Progenitor cell of endocrine pancreas (in vitro differentiated cells): ENCODE measurements at regions not wholly inside any gene's neighbourhood (a gene's known extent, or its start where the extent isn't known, plus 50 kb on each side); places are given as distances from the start of the nearest gene placed in this dataset.
A peak's percentile ranks its signal among the peaks of the same experiment; 100 is the strongest.

Source experiments
- DNase-seq: peaks from one replicate; pipeline ENCODE4 v3.0.0; 2021; ENCODE audit warnings: low spot score; ENCODE audit not compliant: unreplicated experiment
- H3K27ac Mint-ChIP-seq: 2 replicates; pipeline ENCODE4 v1.8.0; 2021; ENCODE audit warnings: mild to moderate bottlenecking, moderate library complexity, mixed read lengths
- H3K27me3 Mint-ChIP-seq: 2 replicates; pipeline ENCODE4 v1.8.0; 2021; ENCODE audit warnings: mixed read lengths
- H3K36me3 Mint-ChIP-seq: 2 replicates; pipeline ENCODE4 v1.8.0; 2022; ENCODE audit warnings: mixed read lengths; ENCODE audit not compliant: insufficient read depth
- H3K4me1 Mint-ChIP-seq: 2 replicates; pipeline ENCODE4 v1.8.0; 2021; ENCODE audit warnings: low read depth, mixed read lengths
- H3K4me3 Mint-ChIP-seq: 2 replicates; pipeline ENCODE4 v1.8.0; 2021; ENCODE audit warnings: low read depth, mild to moderate bottlenecking, moderate library complexity, mixed read lengths
- H3K9me3 Mint-ChIP-seq: 2 replicates; pipeline ENCODE4 v1.8.0; 2021; ENCODE audit warnings: low read depth, mixed read lengths
- TF ChIP-seq, protein P1 (sequence below): fragments of 200-600 bp; sonication (generic); IDR thresholded peaks from one replicate; pipeline ENCODE4 v1.5.0; 2021; ENCODE audit warnings: antibody characterized with exemption, mild to moderate bottlenecking; ENCODE audit not compliant: unreplicated experiment

DNA sequence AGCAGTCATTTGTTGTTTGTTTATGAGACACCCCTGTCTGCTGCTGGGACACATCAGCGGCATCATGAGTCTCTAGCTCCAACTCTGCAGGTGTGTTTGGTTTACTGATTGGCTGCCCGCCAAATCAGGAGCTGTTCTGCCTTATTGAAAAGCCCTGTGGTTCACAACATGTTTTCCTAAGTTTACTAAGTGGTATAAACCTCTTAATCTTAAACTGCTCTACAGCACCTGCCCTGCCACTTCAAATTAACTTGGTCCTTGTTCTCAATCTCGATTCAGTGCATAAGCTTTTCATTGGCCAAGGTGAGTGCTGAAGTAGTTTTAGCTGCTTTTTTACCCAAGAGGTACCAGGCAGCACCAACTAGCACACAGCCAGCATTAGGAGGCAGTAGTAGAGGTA lies 77.8 kb upstream of the WDR72 start:
- Mint-ChIP-seq H3K9me3 (no peaks in the 10 kb centered on the region), H3K27me3 (no peaks in the 10 kb centered on the region), H3K27ac (peak overlapping the region; percentile 26), H3K4me1 (peaks cover 58% of the 10 kb centered on the region), H3K36me3 (peaks cover 1% of the 10 kb centered on the region), H3K4me3 (no peak overlapping the region)
- TF ChIP-seq, protein P1, sequence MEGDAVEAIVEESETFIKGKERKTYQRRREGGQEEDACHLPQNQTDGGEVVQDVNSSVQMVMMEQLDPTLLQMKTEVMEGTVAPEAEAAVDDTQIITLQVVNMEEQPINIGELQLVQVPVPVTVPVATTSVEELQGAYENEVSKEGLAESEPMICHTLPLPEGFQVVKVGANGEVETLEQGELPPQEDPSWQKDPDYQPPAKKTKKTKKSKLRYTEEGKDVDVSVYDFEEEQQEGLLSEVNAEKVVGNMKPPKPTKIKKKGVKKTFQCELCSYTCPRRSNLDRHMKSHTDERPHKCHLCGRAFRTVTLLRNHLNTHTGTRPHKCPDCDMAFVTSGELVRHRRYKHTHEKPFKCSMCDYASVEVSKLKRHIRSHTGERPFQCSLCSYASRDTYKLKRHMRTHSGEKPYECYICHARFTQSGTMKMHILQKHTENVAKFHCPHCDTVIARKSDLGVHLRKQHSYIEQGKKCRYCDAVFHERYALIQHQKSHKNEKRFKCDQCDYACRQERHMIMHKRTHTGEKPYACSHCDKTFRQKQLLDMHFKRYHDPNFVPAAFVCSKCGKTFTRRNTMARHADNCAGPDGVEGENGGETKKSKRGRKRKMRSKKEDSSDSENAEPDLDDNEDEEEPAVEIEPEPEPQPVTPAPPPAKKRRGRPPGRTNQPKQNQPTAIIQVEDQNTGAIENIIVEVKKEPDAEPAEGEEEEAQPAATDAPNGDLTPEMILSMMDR, result no peak
- no peak for DNase-seq

GRCh38 chr15:53836618-53837017 lies 77.2 kb upstream of the WDR72 start:
- Mint-ChIP-seq H3K9me3 (no peaks in the 10 kb centered on the region), H3K36me3 (peaks cover 1% of the 10 kb centered on the region), H3K27me3 (no peaks in the 10 kb centered on the region), H3K27ac (peak overlapping the region; percentile 26), H3K4me3 (no peak overlapping the region), H3K4me1 (peaks cover 59% of the 10 kb centered on the region)
- TF ChIP-seq, protein P1, result no peak
- DNase-seq, result no peak

GRCh38 chr15:53835309-53835708 lies 75.8 kb upstream of the WDR72 start:
- Mint-ChIP-seq H3K27ac (no peak overlapping the region), H3K4me1 (peaks cover 63% of the 10 kb centered on the region), H3K4me3 (no peak overlapping the region), H3K27me3 (no peaks in the 10 kb centered on the region), H3K9me3 (no peaks in the 10 kb centered on the region), H3K36me3 (peaks cover 1% of the 10 kb centered on the region)
- DNase-seq, result no peak
- TF ChIP-seq, protein P1, result no peak

GRCh38 chr15:53834214-53834613 lies 74.8 kb upstream of the WDR72 start:
- DNase-seq, result no peak
- H3K4me3 Mint-ChIP-seq, result no peak overlapping the region
- no peaks in the 10 kb centered on the region for H3K27me3 Mint-ChIP-seq
- peaks cover 7% of the 10 kb centered on the region for H3K36me3 Mint-ChIP-seq
- TF ChIP-seq, protein P1, result no peak
- H3K9me3 Mint-ChIP-seq, result peaks cover 7% of the 10 kb centered on the region
- peak overlapping the region; percentile 43 for H3K27ac Mint-ChIP-seq
- peaks cover 67% of the 10 kb centered on the region for H3K4me1 Mint-ChIP-seq

GRCh38 chr15:53833134-53833624 lies 73.7 kb upstream of the WDR72 start:
- Mint-ChIP-seq H3K27me3 (no peaks in the 10 kb centered on the region), H3K27ac (peak overlapping the region; percentile 92), H3K36me3 (peaks cover 13% of the 10 kb centered on the region), H3K9me3 (peaks cover 12% of the 10 kb centered on the region), H3K4me1 (peaks cover 65% of the 10 kb centered on the region), H3K4me3 (no peak overlapping the region)
- no peak for DNase-seq
- TF ChIP-seq, protein P1, result no peak
